Keratinocyte (primary cell): ENCODE measurements at regions not wholly inside any gene's neighbourhood (a gene's known extent, or its start where the extent isn't known, plus 50 kb on each side); places are given as distances from the start of the nearest gene placed in this dataset.

Experiments
- CTCF ChIP-seq, 3 experiments: IDR thresholded peaks in 1 of 3; conservative IDR thresholded peaks in 1 of 3; optimal IDR thresholded peaks in 1 of 3; 2 replicates in 2 of 3; 3 replicates in 1 of 3; pipeline versions ENCODE3 to v1.5.1; 2011; ENCODE audit warnings: low read length in 3 of 3, mild to moderate bottlenecking in 3 of 3, moderate library complexity in 2 of 3, control low read depth in 1 of 3, inconsistent platforms in 1 of 3; ENCODE audit not compliant: insufficient read depth in 2 of 3; ENCODE audit errors: extremely low read depth in 1 of 3
- EZH2 ChIP-seq: IDR thresholded peaks from one replicate; pipeline ENCODE4 v1.6.1; 2012; ENCODE audit warnings: inconsistent platforms, mild to moderate bottlenecking, low read length, moderate library complexity

- TF ChIP-seq CTCF (optimal IDR thresholded peaks at IDR 0.05 in 1 of 3, IDR thresholded peaks at IDR 0.05 in 1 of 3, conservative IDR thresholded peaks at IDR 0.05 in 1 of 3; ENCODE audit: extremely low read depth in 1 of 3, insufficient read depth in 2 of 3, low read length in 3 of 3) = no peak
- TF ChIP-seq EZH2 = no peak
Measured at GRCh38 chrX:139246295-139246694, 284.2 kb upstream of the F9 start.
